H9 (cell line): ENCODE measurements at regions not wholly inside any gene's neighbourhood (a gene's known extent, or its start where the extent isn't known, plus 50 kb on each side); places are given as distances from the start of the nearest gene placed in this dataset.

Source experiments
- DNase-seq: peaks from one replicate; pipeline ENCODE4 v3.0.0-alpha.2; 2017
- H2AFZ ChIP-seq: one replicate; pipeline ENCODE4 v1.6.1; 2013; ENCODE audit warnings: mild to moderate bottlenecking, low read length, control low read depth, moderate library complexity
- H2AK5ac ChIP-seq: 2 replicates; pipeline ENCODE4 v1.6.1; 2013; ENCODE audit warnings: low read length, control low read depth, mixed read lengths; ENCODE audit not compliant: insufficient read length
- H2BK120ac ChIP-seq: one replicate; pipeline ENCODE4 v1.6.1; 2013; ENCODE audit warnings: low read depth, mild to moderate bottlenecking, low read length, control low read depth, inconsistent platforms; ENCODE audit not compliant: poor library complexity, severe bottlenecking
- H2BK12ac ChIP-seq: 2 replicates; pipeline ENCODE4 v1.6.1; 2013; ENCODE audit warnings: low read length, control low read depth, mixed read lengths, low read depth; ENCODE audit not compliant: insufficient read length
- H2BK15ac ChIP-seq: 2 replicates; pipeline ENCODE4 v1.6.1; 2013; ENCODE audit warnings: low read depth, low read length, control low read depth
- H2BK20ac ChIP-seq: one replicate; pipeline ENCODE4 v1.6.1; 2013; ENCODE audit warnings: low read depth, mild to moderate bottlenecking, low read length, control low read depth, inconsistent platforms; ENCODE audit not compliant: poor library complexity, severe bottlenecking
- H2BK5ac ChIP-seq: 2 replicates; pipeline ENCODE4 v1.6.1; 2013; ENCODE audit warnings: low read length, control low read depth, mixed read lengths; ENCODE audit not compliant: insufficient read length
- H3K14ac ChIP-seq: 2 replicates; pipeline ENCODE4 v1.6.1; 2013; ENCODE audit warnings: low read length, control low read depth; ENCODE audit not compliant: insufficient read depth
- H3K18ac ChIP-seq: 2 replicates; pipeline ENCODE4 v1.6.1; 2013; ENCODE audit warnings: low read depth, mild to moderate bottlenecking, mixed read lengths, low read length, control low read depth; ENCODE audit not compliant: insufficient read length
- H3K23ac ChIP-seq: 2 replicates; pipeline ENCODE4 v1.6.1; 2013; ENCODE audit warnings: low read length, control low read depth, mixed read lengths, low read depth; ENCODE audit not compliant: insufficient read length
- H3K23me2 ChIP-seq: 2 replicates; pipeline ENCODE4 v1.6.1; 2013; ENCODE audit warnings: low read depth, mild to moderate bottlenecking, mixed read lengths, low read length, control low read depth; ENCODE audit not compliant: insufficient read length, poor library complexity, severe bottlenecking
- H3K27ac ChIP-seq: 2 replicates; pipeline ENCODE4 v1.5.1; 2013; ENCODE audit warnings: low read length, control low read depth, mixed read lengths, low read depth; ENCODE audit not compliant: insufficient read length
- H3K27me3 ChIP-seq: 2 replicates; pipeline ENCODE4 v1.6.1; 2013; ENCODE audit warnings: low read length, control low read depth, inconsistent platforms; ENCODE audit not compliant: insufficient read depth
- H3K4ac ChIP-seq: 2 replicates; pipeline ENCODE4 v1.6.1; 2013; ENCODE audit warnings: low read depth, mild to moderate bottlenecking, control low read depth, inconsistent platforms, low read length, moderate library complexity
- H3K4me1 ChIP-seq: 2 replicates; pipeline ENCODE4 v1.6.1; 2013; ENCODE audit warnings: low read length, control low read depth, inconsistent platforms; ENCODE audit not compliant: insufficient read depth
- H3K4me2 ChIP-seq: 2 replicates; pipeline ENCODE4 v1.6.1; 2013; ENCODE audit warnings: low read length, control low read depth, mixed read lengths; ENCODE audit not compliant: insufficient read length, insufficient read depth
- H3K56ac ChIP-seq: 2 replicates; pipeline ENCODE4 v1.6.1; 2013; ENCODE audit warnings: low read depth, mild to moderate bottlenecking, mixed read lengths, low read length, control low read depth; ENCODE audit not compliant: insufficient read length
- H3K79me1 ChIP-seq: 2 replicates; pipeline ENCODE4 v1.6.1; 2013; ENCODE audit warnings: low read depth, mild to moderate bottlenecking, moderate library complexity, low read length, control low read depth, inconsistent platforms; ENCODE audit not compliant: insufficient read depth, poor library complexity, severe bottlenecking
- H3K79me2 ChIP-seq: 2 replicates; pipeline ENCODE4 v1.6.1; 2013; ENCODE audit warnings: low read length, control low read depth, inconsistent platforms; ENCODE audit not compliant: insufficient read depth
- H3K9ac ChIP-seq: 2 replicates; pipeline ENCODE4 v1.6.1; 2013; ENCODE audit warnings: low read length, control low read depth, mixed read lengths; ENCODE audit not compliant: insufficient read length; ENCODE audit errors: extremely low read depth
- H3K9me3 ChIP-seq: one replicate; pipeline ENCODE4 v1.6.1; 2013; ENCODE audit warnings: low read depth, low read length, inconsistent platforms; ENCODE audit not compliant: control insufficient read depth
- H3T11ph ChIP-seq: one replicate; pipeline ENCODE4 v1.6.1; 2013; ENCODE audit warnings: mild to moderate bottlenecking, low read length, control low read depth, inconsistent platforms
- H4K20me1 ChIP-seq: one replicate; pipeline ENCODE4 v1.6.1; 2013; ENCODE audit not compliant: control insufficient read depth, insufficient read length, insufficient read depth
- H4K5ac ChIP-seq: 2 replicates; pipeline ENCODE4 v1.6.1; 2013; ENCODE audit warnings: low read depth, mild to moderate bottlenecking, mixed read lengths, low read length, control low read depth; ENCODE audit not compliant: insufficient read length
- H4K8ac ChIP-seq: replicated peaks from 2 replicates; pipeline ENCODE4 v1.6.1; 2013; ENCODE audit warnings: low read length, control low read depth, mixed read lengths, low read depth; ENCODE audit not compliant: insufficient read length
- H4K91ac ChIP-seq: 2 replicates; pipeline ENCODE4 v1.6.1; 2013; ENCODE audit warnings: low read depth, mild to moderate bottlenecking, moderate library complexity, mixed read lengths, low read length, control low read depth; ENCODE audit not compliant: insufficient read length
- H3K27ac Mint-ChIP-seq, 3 experiments: 2 replicates in 2 of 3; 3 replicates in 1 of 3; pipeline ENCODE4 v1.8.0; 2020 to 2021; ENCODE audit warnings: mixed read lengths in 3 of 3, mild to moderate bottlenecking in 1 of 3, moderate library complexity in 1 of 3
- H3K27me3 Mint-ChIP-seq: 2 replicates; pipeline ENCODE4 v1.8.0; 2021; ENCODE audit warnings: low read depth, mild to moderate bottlenecking, moderate library complexity, mixed read lengths
- H3K36me3 Mint-ChIP-seq, 3 experiments: 2 replicates in 2 of 3; 3 replicates in 1 of 3; pipeline ENCODE4 v1.8.0; 2020 to 2021; ENCODE audit warnings: low read depth in 3 of 3, mixed read lengths in 3 of 3; ENCODE audit not compliant: insufficient read depth in 1 of 3
- H3K4me1 Mint-ChIP-seq, 2 experiments: 2 replicates each; pipeline ENCODE4 v1.8.0; 2020; ENCODE audit warnings: mixed read lengths in 2 of 2
- H3K4me3 Mint-ChIP-seq, 2 experiments: 2 replicates in 1 of 2; 3 replicates in 1 of 2; pipeline ENCODE4 v1.8.0; 2020 to 2021; ENCODE audit warnings: mild to moderate bottlenecking in 2 of 2, mixed read lengths in 2 of 2, moderate library complexity in 1 of 2
- H3K9me3 Mint-ChIP-seq, 2 experiments: 2 replicates in 1 of 2; 3 replicates in 1 of 2; pipeline ENCODE4 v1.8.0; 2020; ENCODE audit warnings: mild to moderate bottlenecking in 2 of 2, mixed read lengths in 2 of 2, moderate library complexity in 1 of 2
- WGBS: extraction: QIAGEN DNeasy Blood & Tissue Kit; methylation state at CpG from one replicate; pipeline ENCODE4 v1.1.7; 2013; ENCODE audit warnings: missing lambda C conversion rate, low lambda C conversion rate, mixed read lengths; ENCODE audit not compliant: insufficient read length; ENCODE audit errors: extremely low coverage; 5-methylcytosine and 5-hydroxymethylcytosine counted together
- TF ChIP-seq, protein P1 (sequence below): fragments of 200-600 bp; sonication (generic); conservative IDR thresholded peaks from 3 replicates; pipeline ENCODE4 v1.8.0; 2021; ENCODE audit warnings: antibody characterized with exemption, mild to moderate bottlenecking

DNA sequence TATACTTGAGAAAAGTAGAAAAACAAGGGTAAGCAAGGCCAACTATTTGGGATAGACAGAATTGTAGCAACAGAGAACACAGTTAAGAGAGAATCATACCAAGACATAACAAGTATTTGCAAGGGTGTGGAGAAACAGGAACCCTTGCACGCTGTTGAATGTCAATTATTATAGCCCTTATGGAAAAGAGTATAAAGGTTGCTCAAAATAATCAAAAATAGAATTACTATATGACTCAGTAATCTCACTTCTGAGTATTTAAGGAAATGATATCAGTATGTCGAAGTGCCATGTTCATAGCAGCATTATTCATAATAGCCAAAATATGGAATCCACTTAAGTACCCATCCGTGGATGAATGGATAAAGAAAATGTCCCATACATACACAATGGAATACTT is 193.3 kb downstream of the PHLDA1 start:
- H3K9me3 Mint-ChIP-seq: no peaks in the 10 kb centered on the region; a peak in 1 of 5 replicates
- Histone ChIP-seq H3K4me1 (no peaks in the 10 kb centered on the region), H3K23me2 (no peaks in the 10 kb centered on the region), H3K23ac (no peak overlapping the region), H3K4ac (no peak overlapping the region), H3K79me2 (no peaks in the 10 kb centered on the region), H4K91ac (no peak overlapping the region), H4K8ac (no peak overlapping the region), H2AK5ac (no peak overlapping the region), H3T11ph (no peak overlapping the region), H2BK20ac (no peak overlapping the region), H2BK120ac (no peak overlapping the region), H2BK5ac (no peak overlapping the region), H2BK15ac (no peak overlapping the region), H3K9ac (no peak overlapping the region), H3K27ac (no peak overlapping the region), H3K79me1 (no peaks in the 10 kb centered on the region), H3K9me3 (no peaks in the 10 kb centered on the region), H3K4me2 (no peak overlapping the region), H3K14ac (no peak overlapping the region), H4K5ac (no peak overlapping the region), H3K56ac (no peak overlapping the region), H2AFZ (no peak overlapping the region), H3K18ac (no peak overlapping the region), H4K20me1 (no peaks in the 10 kb centered on the region), H3K27me3 (no peaks in the 10 kb centered on the region), H2BK12ac (no peak overlapping the region)
- H3K27ac Mint-ChIP-seq: no peak overlapping the region
- DNase-seq: no peak
- H3K27me3 Mint-ChIP-seq: no peaks in the 10 kb centered on the region
- WGBS: no CpG with 5 or more reads among the region's 3 CpGs
- no peaks in the 10 kb centered on the region for H3K36me3 Mint-ChIP-seq
- 0 out of 4 replicates have a peak, but pooled peaks cover 0 to 2% of the 10 kb centered on the region in 2 experiments for H3K4me1 Mint-ChIP-seq
- TF ChIP-seq, protein P1, sequence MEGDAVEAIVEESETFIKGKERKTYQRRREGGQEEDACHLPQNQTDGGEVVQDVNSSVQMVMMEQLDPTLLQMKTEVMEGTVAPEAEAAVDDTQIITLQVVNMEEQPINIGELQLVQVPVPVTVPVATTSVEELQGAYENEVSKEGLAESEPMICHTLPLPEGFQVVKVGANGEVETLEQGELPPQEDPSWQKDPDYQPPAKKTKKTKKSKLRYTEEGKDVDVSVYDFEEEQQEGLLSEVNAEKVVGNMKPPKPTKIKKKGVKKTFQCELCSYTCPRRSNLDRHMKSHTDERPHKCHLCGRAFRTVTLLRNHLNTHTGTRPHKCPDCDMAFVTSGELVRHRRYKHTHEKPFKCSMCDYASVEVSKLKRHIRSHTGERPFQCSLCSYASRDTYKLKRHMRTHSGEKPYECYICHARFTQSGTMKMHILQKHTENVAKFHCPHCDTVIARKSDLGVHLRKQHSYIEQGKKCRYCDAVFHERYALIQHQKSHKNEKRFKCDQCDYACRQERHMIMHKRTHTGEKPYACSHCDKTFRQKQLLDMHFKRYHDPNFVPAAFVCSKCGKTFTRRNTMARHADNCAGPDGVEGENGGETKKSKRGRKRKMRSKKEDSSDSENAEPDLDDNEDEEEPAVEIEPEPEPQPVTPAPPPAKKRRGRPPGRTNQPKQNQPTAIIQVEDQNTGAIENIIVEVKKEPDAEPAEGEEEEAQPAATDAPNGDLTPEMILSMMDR: no peak
- no peak overlapping the region for H3K4me3 Mint-ChIP-seq
